AG04449 (cell line): ENCODE measurements at regions not wholly inside any gene's neighbourhood (a gene's known extent, or its start where the extent isn't known, plus 50 kb on each side); places are given as distances from the start of the nearest gene placed in this dataset.

Source experiments
- CTCF ChIA-PET: fragments of 350-600 bp; formaldehyde crosslinking; extraction: SDS; loops from one replicate; lab custom pipeline; 2021; ENCODE audit warnings: antibody characterized with exemption; lab: Yijun Ruan, JAX
- POLR2A ChIA-PET: fragments of 400-600, 350-600 bp; formaldehyde crosslinking; extraction: SDS; loops from one replicate; lab custom pipeline; 2020; ENCODE audit warnings: antibody characterized with exemption, inconsistent platforms; lab: Yijun Ruan, JAX
- DNase-seq: peaks from one replicate; pipeline ENCODE4 v3.0.0-alpha.2; 2010; ENCODE audit warnings: low read depth, low spot score
- H3K4me3 ChIP-seq: 2 replicates; pipeline ENCODE4 v1.5.1; 2011; ENCODE audit warnings: low read depth, mild to moderate bottlenecking, control low read depth, low read length
- TF ChIP-seq, protein P1 (sequence below): IDR thresholded peaks from one replicate; pipeline ENCODE4 v1.5.1; 2011; ENCODE audit warnings: mild to moderate bottlenecking, moderate library complexity, low read length, control low read depth, inconsistent platforms; ENCODE audit not compliant: insufficient read depth; ENCODE audit errors: missing control alignments

DNA sequence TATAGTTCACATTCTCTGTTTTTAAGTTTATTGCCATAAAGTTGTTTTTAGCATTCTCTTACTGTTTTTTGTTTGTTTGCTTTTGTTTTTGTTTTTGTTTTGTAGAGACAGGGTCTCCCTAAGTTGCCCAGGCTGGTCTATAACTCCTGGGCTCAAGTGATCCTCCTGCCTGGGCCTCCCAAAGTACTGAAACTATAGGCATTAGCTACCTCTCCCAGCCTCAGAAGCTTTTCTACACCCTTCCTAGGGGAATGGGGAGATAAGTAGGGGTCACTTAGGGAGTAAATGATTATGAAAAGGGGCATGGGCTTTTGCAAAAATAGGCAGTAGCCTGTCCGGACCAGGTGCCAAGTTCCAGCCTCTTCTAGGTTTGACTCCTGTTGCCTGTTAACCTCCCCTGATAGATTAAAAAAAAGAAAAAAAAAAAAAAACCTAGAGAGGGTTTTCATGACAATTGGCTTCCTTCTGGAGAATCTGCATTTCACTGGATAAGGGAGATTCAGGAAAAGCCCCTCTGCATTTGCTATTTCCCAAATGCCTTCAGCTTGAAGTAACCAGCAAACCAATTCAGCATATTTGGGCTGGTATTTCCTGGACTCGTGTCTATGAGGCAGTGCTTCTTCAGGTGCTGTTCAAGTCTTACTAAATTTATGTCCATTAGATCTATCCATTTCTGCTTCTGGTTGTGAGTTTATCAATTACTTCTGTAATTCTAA, 216.8 kb downstream of the TM9SF2 start:
- TF ChIP-seq, protein P1, sequence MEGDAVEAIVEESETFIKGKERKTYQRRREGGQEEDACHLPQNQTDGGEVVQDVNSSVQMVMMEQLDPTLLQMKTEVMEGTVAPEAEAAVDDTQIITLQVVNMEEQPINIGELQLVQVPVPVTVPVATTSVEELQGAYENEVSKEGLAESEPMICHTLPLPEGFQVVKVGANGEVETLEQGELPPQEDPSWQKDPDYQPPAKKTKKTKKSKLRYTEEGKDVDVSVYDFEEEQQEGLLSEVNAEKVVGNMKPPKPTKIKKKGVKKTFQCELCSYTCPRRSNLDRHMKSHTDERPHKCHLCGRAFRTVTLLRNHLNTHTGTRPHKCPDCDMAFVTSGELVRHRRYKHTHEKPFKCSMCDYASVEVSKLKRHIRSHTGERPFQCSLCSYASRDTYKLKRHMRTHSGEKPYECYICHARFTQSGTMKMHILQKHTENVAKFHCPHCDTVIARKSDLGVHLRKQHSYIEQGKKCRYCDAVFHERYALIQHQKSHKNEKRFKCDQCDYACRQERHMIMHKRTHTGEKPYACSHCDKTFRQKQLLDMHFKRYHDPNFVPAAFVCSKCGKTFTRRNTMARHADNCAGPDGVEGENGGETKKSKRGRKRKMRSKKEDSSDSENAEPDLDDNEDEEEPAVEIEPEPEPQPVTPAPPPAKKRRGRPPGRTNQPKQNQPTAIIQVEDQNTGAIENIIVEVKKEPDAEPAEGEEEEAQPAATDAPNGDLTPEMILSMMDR, result no peak
- DNase-seq, result no peak
- ChIA-PET POLR2A (no interaction called here), CTCF (no interaction called here)
- no peak overlapping the region for H3K4me3 ChIP-seq

DNA sequence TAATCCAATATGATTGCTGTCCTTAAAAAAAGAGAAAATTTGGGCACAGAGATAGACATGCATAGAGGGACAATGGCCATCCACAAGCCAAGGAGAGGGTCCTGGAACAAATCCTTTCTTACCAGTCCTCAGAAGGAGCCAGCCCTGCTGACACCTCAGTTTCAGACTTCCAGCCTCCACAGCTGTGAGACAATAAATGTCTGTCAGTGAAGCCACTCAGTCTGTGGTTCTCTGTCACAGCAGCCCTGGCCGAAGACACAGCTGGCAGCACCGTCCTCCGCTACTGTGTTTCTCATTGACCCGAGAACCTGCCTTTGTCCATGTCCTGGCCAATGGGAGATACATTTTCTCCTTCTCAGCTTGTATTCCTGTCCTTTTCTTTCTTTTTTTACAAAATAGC, 207.9 kb downstream of the TM9SF2 start:
- TF ChIP-seq, protein P1, result no peak
- DNase-seq, result no peak
- H3K4me3 ChIP-seq, result no peak overlapping the region
- ChIA-PET CTCF (no interaction called here), POLR2A (no interaction called here)

DNA sequence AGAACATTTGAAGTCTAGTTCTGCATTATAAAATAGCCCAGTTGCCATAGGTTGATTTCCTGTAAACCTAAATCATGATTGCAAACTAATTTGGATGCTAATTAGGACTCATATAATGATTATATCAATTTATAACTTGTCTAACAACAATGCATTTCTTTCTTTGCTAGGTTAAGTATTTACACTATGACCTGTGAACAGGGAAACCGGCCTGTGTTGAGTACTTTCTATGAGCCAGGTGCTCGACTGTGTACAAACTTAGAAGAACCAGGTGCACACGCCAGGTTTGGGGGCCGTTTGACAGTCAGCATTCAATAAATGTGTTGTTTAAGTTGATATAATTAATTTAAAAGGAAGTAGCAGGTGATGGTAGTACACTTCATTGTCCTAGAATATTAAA, 203.1 kb downstream of the TM9SF2 start:
- CTCF ChIA-PET, result no interaction called here
- H3K4me3 ChIP-seq, result no peak overlapping the region
- TF ChIP-seq, protein P1, result no peak
- no peak for DNase-seq
- POLR2A ChIA-PET, result no interaction called here

DNA sequence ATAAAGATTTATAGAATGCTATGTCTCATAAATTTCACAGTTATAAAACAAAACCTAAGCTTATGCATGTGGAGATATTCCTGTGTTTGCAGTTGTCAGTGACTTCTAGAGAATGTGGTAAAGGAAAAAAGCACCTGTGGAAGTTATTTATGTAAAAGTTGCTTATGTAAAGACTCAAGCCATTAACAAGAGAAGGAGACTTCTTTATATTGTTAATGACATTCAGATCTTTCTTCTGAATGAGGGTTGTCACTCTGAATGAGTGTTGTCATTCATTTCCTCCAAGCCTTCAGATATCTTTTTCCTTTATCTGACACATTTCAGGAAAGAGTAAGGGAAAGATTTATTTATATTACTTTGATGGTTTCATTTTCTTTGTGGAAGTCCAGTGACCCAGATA, 202.6 kb downstream of the TM9SF2 start:
- no peak overlapping the region for H3K4me3 ChIP-seq
- ChIA-PET CTCF (no interaction called here), POLR2A (no interaction called here)
- DNase-seq, result no peak
- TF ChIP-seq, protein P1, result no peak

DNA sequence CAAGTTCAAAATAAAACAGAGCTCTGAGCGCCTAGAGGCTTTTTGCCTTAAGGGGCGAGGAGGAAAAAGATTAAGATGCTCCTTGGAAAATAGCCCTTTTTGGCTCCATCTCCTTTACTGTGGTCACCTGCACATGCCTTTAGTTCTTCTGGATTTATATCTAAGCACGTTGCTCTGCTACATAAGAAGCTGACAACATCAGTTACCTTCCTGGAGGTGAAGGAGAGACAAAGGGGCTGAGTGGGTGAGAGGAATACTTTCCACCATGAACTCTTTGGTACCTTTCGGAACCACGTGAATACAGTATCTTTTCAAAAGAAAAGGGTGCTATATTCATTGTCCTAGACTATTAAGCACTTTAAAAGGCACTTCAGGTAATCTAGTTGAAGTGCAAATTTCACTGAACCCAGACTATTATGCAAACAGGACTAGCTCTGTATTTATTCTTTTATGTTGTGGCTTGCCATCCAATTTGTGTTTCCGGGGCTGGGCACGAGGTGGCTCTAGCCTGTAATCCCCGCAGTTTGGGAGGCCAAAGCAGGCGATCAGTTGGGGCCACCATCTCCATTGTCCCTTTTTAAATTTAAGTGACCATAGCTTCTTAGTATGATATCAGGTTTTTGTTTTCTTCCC, 201.5 kb downstream of the TM9SF2 start:
- POLR2A ChIA-PET, result no interaction called here
- CTCF ChIA-PET, result interaction anchor here (1.1 kb wide), 1 partner anchor 47 kb away, joined by 3 read pairs; no protein-coding TSS in a partner anchor
- TF ChIP-seq, protein P1, result no peak
- no peak for DNase-seq
- H3K4me3 ChIP-seq, result no peak overlapping the region

DNA sequence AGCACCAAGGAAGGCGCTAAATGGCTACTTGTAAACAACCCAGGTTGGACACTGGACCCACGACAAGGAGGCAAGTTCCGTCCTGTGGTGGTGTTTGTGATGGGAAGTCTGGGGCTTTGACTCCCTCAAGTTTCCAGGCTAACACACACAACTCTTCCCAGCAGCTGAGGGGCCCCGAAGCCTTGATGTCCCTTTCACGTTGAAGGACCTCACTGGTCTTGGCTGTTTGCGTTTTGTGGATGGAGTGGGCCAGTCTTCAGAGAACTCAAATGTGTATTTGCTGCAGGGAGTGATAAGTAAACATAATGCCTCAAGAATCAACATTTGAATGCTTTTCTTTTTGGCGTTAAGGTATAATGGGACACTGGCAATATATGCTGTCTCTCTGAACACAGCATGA, 199.2 kb downstream of the TM9SF2 start:
- TF ChIP-seq, protein P1, result no peak
- no peak for DNase-seq
- H3K4me3 ChIP-seq, result no peak overlapping the region
- ChIA-PET CTCF (no interaction called here), POLR2A (no interaction called here)
